ENCODE measurements at regions not wholly inside any gene's neighbourhood (a gene's known extent, or its start where the extent isn't known, plus 50 kb on each side); places are given as distances from the start of the nearest gene placed in this dataset.

GRCh38 chr3:163946785-163947184 is 1131.5 kb downstream of the SI start:
- DNase-seq (ENCODE audit: low read depth), result no peak

GRCh38 chr3:163943664-163944063 is 1134.6 kb downstream of the SI start:
- DNase-seq (ENCODE audit: low read depth), result no peak

- DNase-seq (ENCODE audit: low read depth), result no peak
These were observed 1138.4 kb downstream of the SI start for GRCh38 chr3:163939926-163940325.

- DNase-seq (ENCODE audit: low read depth), result no peak
These were observed 1141.8 kb downstream of the SI start for GRCh38 chr3:163936543-163936942.

- no peak for DNase-seq (ENCODE audit: low read depth)
These were observed 1142.9 kb downstream of the SI start for GRCh38 chr3:163935411-163935810.

- no peak for DNase-seq (ENCODE audit: low read depth)
These were observed 1149.1 kb downstream of the SI start for GRCh38 chr3:163929069-163929652.

- no peak for DNase-seq (ENCODE audit: low read depth)
These were observed 1150.8 kb downstream of the SI start for GRCh38 chr3:163927521-163927920.

- no peak for DNase-seq (ENCODE audit: low read depth)
These were observed 1153.7 kb downstream of the SI start for GRCh38 chr3:163924600-163924999.

- DNase-seq (ENCODE audit: low read depth), result no peak
These were observed 1159.1 kb downstream of the SI start for GRCh38 chr3:163919154-163919553.

GRCh38 chr3:163916596-163917560 is 1161.4 kb downstream of the SI start:
- DNase-seq (ENCODE audit: low read depth), result no peak

- no peak for DNase-seq (ENCODE audit: low read depth)
These were observed 1163.0 kb downstream of the SI start for GRCh38 chr3:163915280-163915679.

GRCh38 chr3:163914567-163914966 is 1163.7 kb downstream of the SI start:
- DNase-seq (ENCODE audit: low read depth), result no peak

GRCh38 chr3:163891771-163892170 is 1186.5 kb downstream of the SI start:
- DNase-seq (ENCODE audit: low read depth), result no peak

- no peak for DNase-seq (ENCODE audit: low read depth)
These were observed 1187.6 kb downstream of the SI start for GRCh38 chr3:163890661-163891060.

GRCh38 chr3:163879172-163879571 is 1199.1 kb downstream of the SI start:
- DNase-seq (ENCODE audit: low read depth), result no peak

GRCh38 chr3:163878396-163878795 is 1199.9 kb downstream of the SI start:
- DNase-seq (ENCODE audit: low read depth), result no peak

- no peak for DNase-seq (ENCODE audit: low read depth)
These were observed 1200.5 kb downstream of the SI start for GRCh38 chr3:163877805-163878204.

GRCh38 chr3:163863146-163863545 is 1215.2 kb downstream of the SI start:
- DNase-seq (ENCODE audit: low read depth), result no peak

GRCh38 chr3:163852233-163852632 is 1226.1 kb downstream of the SI start:
- DNase-seq (ENCODE audit: low read depth), result no peak

- no peak for DNase-seq (ENCODE audit: low read depth)
These were observed 1239.5 kb downstream of the SI start for GRCh38 chr3:163838769-163839168.

- no peak for DNase-seq (ENCODE audit: low read depth)
These were observed 1245.7 kb downstream of the SI start for GRCh38 chr3:163832547-163832946.

GRCh38 chr3:163821841-163822240 is 1256.5 kb downstream of the SI start:
- DNase-seq (ENCODE audit: low read depth), result no peak

GRCh38 chr3:163817015-163817414 is 1261.3 kb downstream of the SI start:
- DNase-seq (ENCODE audit: low read depth), result no peak

GRCh38 chr3:163813935-163814334 is 1264.4 kb downstream of the SI start:
- DNase-seq (ENCODE audit: low read depth), result no peak

All from GM04503 (cell line).